SU-DHL-6 (cell line): ENCODE measurements at regions not wholly inside any gene's neighbourhood (a gene's known extent, or its start where the extent isn't known, plus 50 kb on each side); places are given as distances from the start of the nearest gene placed in this dataset.

Experiments used
- H2AFZ ChIP-seq: fragments of 200-600 bp; sonication (generic); 2 replicates; pipeline ENCODE4 v1.6.1; 2014; ENCODE audit warnings: low read depth, mild to moderate bottlenecking, moderate library complexity, mixed read lengths, antibody characterized with exemption, low read length; ENCODE audit not compliant: severe bottlenecking
- H3F3A ChIP-seq: fragments of 200-600 bp; shearing (Covaris generic); 2 replicates; pipeline ENCODE4 v1.6.0; 2016; ENCODE audit warnings: antibody characterized with exemption, mild to moderate bottlenecking; ENCODE audit not compliant: insufficient read depth
- H3K27ac ChIP-seq: fragments of 200-600 bp; sonication (generic); 2 replicates; pipeline ENCODE4 v1.5.1; 2016; ENCODE audit warnings: low read depth, mild to moderate bottlenecking, low read length, moderate library complexity, mixed read lengths
- H3K27me3 ChIP-seq: fragments of 200-600 bp; sonication (generic), shearing (Covaris generic); 2 replicates; pipeline ENCODE4 v1.6.0; 2014; ENCODE audit warnings: mild to moderate bottlenecking, low read length
- H3K36me3 ChIP-seq: fragments of 200-600 bp; sonication (generic); 2 replicates; pipeline ENCODE4 v1.6.1; 2014; ENCODE audit warnings: mild to moderate bottlenecking, low read length, mixed read lengths
- H3K4me2 ChIP-seq: fragments of 300-600, 200-600 bp; shearing (Covaris generic), sonication (generic); 2 replicates; pipeline ENCODE4 v1.6.0; 2014; ENCODE audit warnings: low read length, low read depth, mild to moderate bottlenecking; ENCODE audit not compliant: poor library complexity, severe bottlenecking
- H3K4me3 ChIP-seq: fragments of 200-600 bp; sonication (generic); 2 replicates; pipeline ENCODE4 v1.5.1; 2014; ENCODE audit warnings: antibody characterized with exemption, low read length, mild to moderate bottlenecking, mixed read lengths; ENCODE audit not compliant: insufficient read depth, poor library complexity, severe bottlenecking
- H3K79me2 ChIP-seq: fragments of 200-600 bp; sonication (generic); 2 replicates; pipeline ENCODE4 v1.6.1; 2014; ENCODE audit warnings: mild to moderate bottlenecking, low read length, moderate library complexity; ENCODE audit not compliant: insufficient read depth
- H3K9ac ChIP-seq: fragments of 200-600 bp; sonication (generic); 2 replicates; pipeline ENCODE4 v1.7.0; 2014; ENCODE audit warnings: mild to moderate bottlenecking, low read length
- H3K9me2 ChIP-seq: fragments of 200-600 bp; sonication (generic); replicated peaks from 2 replicates; pipeline ENCODE4 v1.6.1; 2014; ENCODE audit warnings: low read length; ENCODE audit not compliant: insufficient read depth
- H3K9me3 ChIP-seq: fragments of 200-600 bp; sonication (generic); 2 replicates; pipeline ENCODE4 v1.6.1; 2014; ENCODE audit warnings: low read length, mixed read lengths; ENCODE audit not compliant: insufficient read depth
- H4K20me1 ChIP-seq: fragments of 200-600 bp; sonication (generic); 2 replicates; pipeline ENCODE4 v1.6.1; 2014; ENCODE audit warnings: low read depth, mild to moderate bottlenecking, antibody characterized with exemption, low read length, moderate library complexity, mixed read lengths
- EZH2phosphoT487 ChIP-seq: fragments of 200-600 bp; sonication (generic), shearing (Covaris generic); conservative IDR thresholded peaks from 2 replicates; pipeline ENCODE4 v1.6.1; 2018; ENCODE audit warnings: mild to moderate bottlenecking, antibody characterized with exemption, low read length, moderate library complexity, mixed read lengths
- TF ChIP-seq, protein P1 (sequence below): fragments of 200-600 bp; sonication (generic); IDR thresholded peaks from one replicate; pipeline ENCODE4 v1.5.1; 2017; ENCODE audit warnings: antibody characterized with exemption, mild to moderate bottlenecking, low read length, moderate library complexity; ENCODE audit not compliant: insufficient read depth, poor library complexity, severe bottlenecking

DNA sequence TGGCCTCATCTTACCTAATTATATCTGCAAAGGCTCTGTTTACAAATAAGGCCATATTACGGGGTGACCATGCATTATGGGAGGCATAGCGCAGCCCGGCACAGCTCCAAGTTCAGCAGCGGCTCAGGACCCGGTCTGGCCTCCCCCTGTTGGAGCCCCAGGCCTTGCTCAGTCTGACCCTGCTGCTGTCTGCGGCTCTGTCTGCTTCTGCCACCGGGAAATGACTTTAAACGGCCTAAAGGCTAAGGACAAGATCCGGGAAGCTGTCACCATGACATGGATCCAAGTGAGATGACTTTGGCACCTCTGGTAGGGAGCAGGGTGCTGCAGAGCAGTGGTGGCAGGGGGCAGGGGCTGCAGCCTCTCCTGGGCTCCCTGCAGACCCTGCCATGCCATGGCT, 140.6 kb upstream of the GSE1 start:
- Histone ChIP-seq H3K9me2 (no peaks in the 10 kb centered on the region), H3K4me2 (no peak overlapping the region), H3K36me3 (no peaks in the 10 kb centered on the region), H3K9me3 (no peaks in the 10 kb centered on the region), H4K20me1 (no peaks in the 10 kb centered on the region), H3K79me2 (no peaks in the 10 kb centered on the region), H3K27ac (no peak overlapping the region), H3K27me3 (no peaks in the 10 kb centered on the region), H2AFZ (no peak overlapping the region), H3K9ac (no peak overlapping the region), H3K4me3 (no peak overlapping the region), H3F3A (no peaks in the 10 kb centered on the region)
- TF ChIP-seq, protein P1, sequence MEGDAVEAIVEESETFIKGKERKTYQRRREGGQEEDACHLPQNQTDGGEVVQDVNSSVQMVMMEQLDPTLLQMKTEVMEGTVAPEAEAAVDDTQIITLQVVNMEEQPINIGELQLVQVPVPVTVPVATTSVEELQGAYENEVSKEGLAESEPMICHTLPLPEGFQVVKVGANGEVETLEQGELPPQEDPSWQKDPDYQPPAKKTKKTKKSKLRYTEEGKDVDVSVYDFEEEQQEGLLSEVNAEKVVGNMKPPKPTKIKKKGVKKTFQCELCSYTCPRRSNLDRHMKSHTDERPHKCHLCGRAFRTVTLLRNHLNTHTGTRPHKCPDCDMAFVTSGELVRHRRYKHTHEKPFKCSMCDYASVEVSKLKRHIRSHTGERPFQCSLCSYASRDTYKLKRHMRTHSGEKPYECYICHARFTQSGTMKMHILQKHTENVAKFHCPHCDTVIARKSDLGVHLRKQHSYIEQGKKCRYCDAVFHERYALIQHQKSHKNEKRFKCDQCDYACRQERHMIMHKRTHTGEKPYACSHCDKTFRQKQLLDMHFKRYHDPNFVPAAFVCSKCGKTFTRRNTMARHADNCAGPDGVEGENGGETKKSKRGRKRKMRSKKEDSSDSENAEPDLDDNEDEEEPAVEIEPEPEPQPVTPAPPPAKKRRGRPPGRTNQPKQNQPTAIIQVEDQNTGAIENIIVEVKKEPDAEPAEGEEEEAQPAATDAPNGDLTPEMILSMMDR: no peak
- TF ChIP-seq EZH2phosphoT487: no peak

- H3K9me2 ChIP-seq: no peaks in the 10 kb centered on the region
These were observed 139.8 kb upstream of the GSE1 start for GRCh38 chr16:85473323-85473722.

GRCh38 chr16:85473909-85474620, 139.1 kb upstream of the GSE1 start:
- TF ChIP-seq EZH2phosphoT487: no peak
- TF ChIP-seq, protein P1: no peak
- no peak overlapping the region for H3K4me2 ChIP-seq
- H3F3A ChIP-seq: no peaks in the 10 kb centered on the region
- H3K9ac ChIP-seq: no peak overlapping the region
- no peaks in the 10 kb centered on the region for H3K9me3 ChIP-seq
- H3K4me3 ChIP-seq: no peak overlapping the region
- no peaks in the 10 kb centered on the region for H3K9me2 ChIP-seq
- no peaks in the 10 kb centered on the region for H3K79me2 ChIP-seq
- H3K27ac ChIP-seq: no peak overlapping the region
- no peak overlapping the region for H2AFZ ChIP-seq
- no peaks in the 10 kb centered on the region for H3K36me3 ChIP-seq
- H4K20me1 ChIP-seq: no peaks in the 10 kb centered on the region
- H3K27me3 ChIP-seq: no peaks in the 10 kb centered on the region

More at GRCh38 chr16:85473323-85473722, 139.8 kb upstream of the GSE1 start:
- no peak overlapping the region for H3K4me2 ChIP-seq
- no peaks in the 10 kb centered on the region for H4K20me1 ChIP-seq
- no peaks in the 10 kb centered on the region for H3K9me3 ChIP-seq
- no peak overlapping the region for H3K4me3 ChIP-seq
- H3F3A ChIP-seq: no peaks in the 10 kb centered on the region
- no peak overlapping the region for H3K27ac ChIP-seq
- H2AFZ ChIP-seq: no peak overlapping the region
- no peaks in the 10 kb centered on the region for H3K36me3 ChIP-seq
- H3K9ac ChIP-seq: no peak overlapping the region
- H3K79me2 ChIP-seq: no peaks in the 10 kb centered on the region
- no peak for TF ChIP-seq EZH2phosphoT487
- TF ChIP-seq, protein P1: no peak
- H3K27me3 ChIP-seq: no peaks in the 10 kb centered on the region
